Thoracic aorta (tissue), 2 donors: ENCODE measurements at regions not wholly inside any gene's neighbourhood (a gene's known extent, or its start where the extent isn't known, plus 50 kb on each side); places are given as distances from the start of the nearest gene placed in this dataset.

Experiments used
- ATAC-seq: fragments of 150-250 bp; one replicate; pipeline ENCODE4 v1.8.0; 2017; ENCODE audit warnings: low read depth; ENCODE audit not compliant: insufficient number of reproducible peaks, low FRiP score
- DNase-seq: peaks from one replicate; pipeline ENCODE4 v3.0.0-alpha.2; 2020; ENCODE audit warnings: low spot score
- H3K27ac ChIP-seq, 2 donors: fragments of 200-600 bp; sonication (generic); 1 replicate in 1 of 2; 2 replicates in 1 of 2; pipeline ENCODE4 v1.5.1; 2016; ENCODE audit warnings: mild to moderate bottlenecking in 2 of 2, moderate library complexity in 2 of 2
- H3K27me3 ChIP-seq: fragments of 200-600 bp; sonication (generic); replicated peaks from 2 replicates; pipeline ENCODE4 v1.6.0; 2016; ENCODE audit warnings: mild to moderate bottlenecking; ENCODE audit not compliant: insufficient read depth
- H3K36me3 ChIP-seq: fragments of 200-600 bp; sonication (generic); one replicate; pipeline ENCODE4 v1.5.1; 2016
- H3K4me1 ChIP-seq, 2 donors: fragments of 200-600 bp; sonication (generic); 1 replicate in 1 of 2; 2 replicates in 1 of 2; pipeline versions ENCODE4 v1.5.1 to v1.6.0; 2016; ENCODE audit warnings: low read depth in 2 of 2, mild to moderate bottlenecking in 1 of 2; ENCODE audit not compliant: control insufficient read depth in 1 of 2
- H3K4me3 ChIP-seq: fragments of 200-600 bp; sonication (generic); 2 replicates; pipeline ENCODE4 v1.5.1; 2016; ENCODE audit warnings: mild to moderate bottlenecking
- H3K9me3 ChIP-seq: fragments of 200-600 bp; sonication (generic); 2 replicates; pipeline ENCODE4 v1.5.1; 2016
- TF ChIP-seq, protein P1 (sequence below): fragments of 200-600 bp; sonication (generic); IDR thresholded peaks from one replicate; pipeline ENCODE4 v1.5.1; 2019; ENCODE audit warnings: antibody characterized with exemption

DNA sequence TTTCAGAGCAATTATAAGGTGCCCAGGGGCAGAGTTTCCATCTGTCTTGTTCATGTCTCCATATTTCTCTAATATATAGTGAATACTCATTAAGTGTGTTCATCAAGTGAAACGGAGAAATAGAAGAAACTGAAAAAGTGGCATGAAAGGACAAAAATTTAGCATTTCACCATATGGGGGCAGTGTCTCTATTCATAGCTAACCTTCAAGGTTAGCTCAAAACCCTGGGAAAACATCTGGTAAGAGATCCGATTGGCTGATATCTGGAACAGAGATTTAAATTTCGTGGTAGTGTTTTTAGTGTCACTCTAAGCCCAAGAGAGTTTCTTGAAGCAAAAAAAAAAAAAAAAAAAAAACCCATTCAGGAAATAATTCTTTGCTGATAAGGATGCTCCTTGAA is 367.5 kb downstream of the DAD1 start:
- H3K27ac ChIP-seq: no peak overlapping the region
- ATAC-seq (no peak), DNase-seq (no peak)
- H3K4me3 ChIP-seq: no peak overlapping the region
- no peaks in the 10 kb centered on the region for H3K27me3 ChIP-seq
- peaks cover 7 to 9% of the 10 kb centered on the region in 2 donors for H3K4me1 ChIP-seq
- H3K9me3 ChIP-seq: no peaks in the 10 kb centered on the region
- H3K36me3 ChIP-seq: no peaks in the 10 kb centered on the region
- TF ChIP-seq, protein P1, sequence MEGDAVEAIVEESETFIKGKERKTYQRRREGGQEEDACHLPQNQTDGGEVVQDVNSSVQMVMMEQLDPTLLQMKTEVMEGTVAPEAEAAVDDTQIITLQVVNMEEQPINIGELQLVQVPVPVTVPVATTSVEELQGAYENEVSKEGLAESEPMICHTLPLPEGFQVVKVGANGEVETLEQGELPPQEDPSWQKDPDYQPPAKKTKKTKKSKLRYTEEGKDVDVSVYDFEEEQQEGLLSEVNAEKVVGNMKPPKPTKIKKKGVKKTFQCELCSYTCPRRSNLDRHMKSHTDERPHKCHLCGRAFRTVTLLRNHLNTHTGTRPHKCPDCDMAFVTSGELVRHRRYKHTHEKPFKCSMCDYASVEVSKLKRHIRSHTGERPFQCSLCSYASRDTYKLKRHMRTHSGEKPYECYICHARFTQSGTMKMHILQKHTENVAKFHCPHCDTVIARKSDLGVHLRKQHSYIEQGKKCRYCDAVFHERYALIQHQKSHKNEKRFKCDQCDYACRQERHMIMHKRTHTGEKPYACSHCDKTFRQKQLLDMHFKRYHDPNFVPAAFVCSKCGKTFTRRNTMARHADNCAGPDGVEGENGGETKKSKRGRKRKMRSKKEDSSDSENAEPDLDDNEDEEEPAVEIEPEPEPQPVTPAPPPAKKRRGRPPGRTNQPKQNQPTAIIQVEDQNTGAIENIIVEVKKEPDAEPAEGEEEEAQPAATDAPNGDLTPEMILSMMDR: no peak

DNA sequence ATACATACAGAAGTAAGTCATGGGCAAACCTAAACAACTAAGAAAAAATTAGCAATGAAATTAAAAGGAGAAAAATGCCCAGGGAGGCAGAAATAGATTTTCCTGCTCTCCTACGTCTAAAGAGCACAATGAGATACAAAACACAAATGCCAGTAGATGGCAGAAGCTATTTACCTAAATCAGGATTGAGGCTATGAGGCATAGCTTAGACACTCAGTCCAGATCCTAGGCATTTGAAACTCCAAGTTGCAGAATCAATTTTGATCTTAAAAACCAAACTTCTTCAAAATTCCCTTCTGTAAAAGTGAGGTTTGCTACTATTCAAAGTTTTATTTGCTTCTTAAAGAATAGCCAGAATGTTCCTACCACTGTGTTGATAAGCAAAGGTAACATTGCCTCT is 368.6 kb downstream of the DAD1 start:
- no peak for ATAC-seq

DNA sequence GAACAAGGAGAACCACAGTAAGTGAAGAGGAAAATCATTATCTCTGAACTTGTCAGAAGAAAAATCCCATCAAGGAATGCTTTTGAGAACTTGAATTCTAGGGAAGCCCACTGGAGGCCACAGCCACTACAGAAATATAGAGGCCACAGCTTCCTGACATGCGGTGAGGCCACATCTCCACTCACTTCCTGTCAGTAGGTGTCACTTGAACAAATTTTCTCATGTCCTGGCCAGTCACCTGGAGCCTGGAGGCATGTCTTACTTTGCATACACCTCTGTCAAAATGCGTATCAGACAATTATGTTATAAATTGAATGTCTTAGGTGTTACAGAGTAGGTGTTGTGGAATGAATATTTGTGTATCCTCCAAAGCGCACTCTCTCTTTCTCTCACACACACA is 370.3 kb downstream of the DAD1 start:
- Histone ChIP-seq H3K36me3 (no peaks in the 10 kb centered on the region), H3K4me1 (no peaks in the 10 kb centered on the region), H3K27ac (no peak overlapping the region), H3K4me3 (no peak overlapping the region), H3K27me3 (no peaks in the 10 kb centered on the region), H3K9me3 (no peaks in the 10 kb centered on the region)
- TF ChIP-seq, protein P1: no peak
- no peak for ATAC-seq
- DNase-seq: no peak

More for the DNA sequence above, 368.6 kb downstream of the DAD1 start:
- Histone ChIP-seq H3K27ac (no peak overlapping the region), H3K9me3 (no peaks in the 10 kb centered on the region), H3K4me1 (peaks cover 0 to 4% of the 10 kb centered on the region in 2 donors), H3K36me3 (no peaks in the 10 kb centered on the region), H3K4me3 (no peak overlapping the region), H3K27me3 (no peaks in the 10 kb centered on the region)
- DNase-seq: no peak
- TF ChIP-seq, protein P1: no peak

DNA sequence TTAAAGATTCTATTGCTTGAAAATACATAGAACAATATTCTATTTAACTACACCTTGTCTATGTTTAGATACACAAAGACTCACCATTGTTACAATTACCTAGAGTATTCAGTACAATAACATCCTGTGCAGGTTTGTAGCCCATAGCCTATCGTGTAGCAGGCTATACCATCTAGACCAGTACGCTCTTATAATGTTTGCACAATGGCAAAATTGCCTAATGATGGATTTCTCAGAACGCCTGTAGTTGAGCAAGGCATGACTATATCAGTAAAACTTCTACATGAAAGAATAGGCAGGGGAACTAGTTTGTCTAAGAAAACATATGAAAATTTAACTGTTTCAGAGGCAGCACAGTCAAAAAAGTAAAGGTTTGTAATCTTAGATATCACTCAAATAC is 375.9 kb downstream of the DAD1 start:
- DNase-seq (no peak), ATAC-seq (no peak)
- no peaks in the 10 kb centered on the region for H3K9me3 ChIP-seq
- H3K27ac ChIP-seq: no peak overlapping the region
- TF ChIP-seq, protein P1: no peak
- H3K36me3 ChIP-seq: no peaks in the 10 kb centered on the region
- H3K27me3 ChIP-seq: no peaks in the 10 kb centered on the region
- no peaks in the 10 kb centered on the region for H3K4me1 ChIP-seq
- no peak overlapping the region for H3K4me3 ChIP-seq

DNA sequence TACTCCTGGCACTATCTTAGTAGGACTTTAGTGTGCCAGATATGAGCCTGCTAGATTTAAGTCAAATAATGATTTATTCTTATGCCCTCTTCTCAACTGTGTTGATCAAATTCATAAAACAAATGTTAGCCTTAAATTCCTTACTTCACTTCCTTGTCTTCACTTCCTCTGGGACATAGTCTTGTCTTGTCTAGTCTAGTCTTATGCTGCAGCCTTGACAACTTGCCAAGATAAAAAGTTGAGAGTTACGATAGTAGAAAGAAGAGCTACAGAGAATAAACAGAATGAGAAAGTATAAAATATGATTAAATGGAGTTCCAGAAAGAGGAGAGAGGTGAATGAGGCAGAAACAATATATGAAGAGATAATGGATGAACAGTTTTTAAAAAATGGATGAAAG is 378.1 kb downstream of the DAD1 start:
- TF ChIP-seq, protein P1: no peak
- Histone ChIP-seq H3K27me3 (no peaks in the 10 kb centered on the region), H3K4me3 (no peak overlapping the region), H3K9me3 (no peaks in the 10 kb centered on the region), H3K36me3 (no peaks in the 10 kb centered on the region), H3K27ac (no peak overlapping the region), H3K4me1 (no peaks in the 10 kb centered on the region)
- no peak for ATAC-seq
- no peak for DNase-seq
